MCF 10A (cell line): ENCODE measurements at regions not wholly inside any gene's neighbourhood (a gene's known extent, or its start where the extent isn't known, plus 50 kb on each side); places are given as distances from the start of the nearest gene placed in this dataset.

Source experiments
- BruUV-seq: library from RNA; stranded (reverse); fragments of 400-500 nt; replicated peaks from 2 replicates; lab custom pipeline; 2021; lab: Mats Ljungman, UMichigan
- CTCF ChIA-PET: fragments of 300-600 bp; sonication (Branson Sonifier 250); formaldehyde crosslinking; extraction: SDS; loops from one replicate; lab custom pipeline; 2021; ENCODE audit warnings: antibody characterized with exemption, inconsistent platforms; lab: Yijun Ruan, JAX
- POLR2A ChIA-PET: fragments of 300-600, 350-650 bp; sonication (Branson Sonifier 250); formaldehyde crosslinking; extraction: SDS; loops from one replicate; lab custom pipeline; 2020; ENCODE audit warnings: antibody characterized with exemption, inconsistent platforms; lab: Yijun Ruan, JAX
- DNase-seq: peaks from one replicate; pipeline ENCODE4 v3.0.0-alpha.2; 2018; ENCODE audit not compliant: unreplicated experiment
- H3K27ac Mint-ChIP-seq: one replicate; pipeline ENCODE4 v1.8.0; 2022; ENCODE audit warnings: mild to moderate bottlenecking, low read depth, mixed read lengths; ENCODE audit not compliant: unreplicated experiment
- H3K27me3 Mint-ChIP-seq: one replicate; pipeline ENCODE4 v1.8.0; 2022; ENCODE audit warnings: mixed read lengths; ENCODE audit not compliant: insufficient read depth, unreplicated experiment
- H3K36me3 Mint-ChIP-seq: one replicate; pipeline ENCODE4 v1.8.0; 2022; ENCODE audit warnings: mild to moderate bottlenecking, moderate library complexity, mixed read lengths; ENCODE audit not compliant: insufficient read depth, unreplicated experiment
- H3K4me1 Mint-ChIP-seq: one replicate; pipeline ENCODE4 v1.8.0; 2022; ENCODE audit warnings: mixed read lengths; ENCODE audit not compliant: insufficient read depth, unreplicated experiment
- H3K4me3 Mint-ChIP-seq: one replicate; pipeline ENCODE4 v1.8.0; 2022; ENCODE audit warnings: mild to moderate bottlenecking, moderate library complexity, mixed read lengths; ENCODE audit not compliant: unreplicated experiment
- H3K9me3 Mint-ChIP-seq: one replicate; pipeline ENCODE4 v1.8.0; 2022; ENCODE audit warnings: mixed read lengths; ENCODE audit not compliant: unreplicated experiment
- CTCF ChIP-seq: fragments of 200-600 bp; IDR thresholded peaks from one replicate; pipeline ENCODE4 v1.8.0; 2022; ENCODE audit warnings: antibody characterized with exemption, mild to moderate bottlenecking; ENCODE audit not compliant: unreplicated experiment
- intact Hi-C: fragments of 100-400 bp; cut with micrococcal nuclease; formaldehyde crosslinking; loops from 2 replicates; pipeline ENCODE4 v1.14.1; 2022

GRCh38 chr18:55908901-55909366 lies 320.9 kb upstream of the TCF4 start:
- Mint-ChIP-seq H3K4me1 (no peaks in the 10 kb centered on the region), H3K27ac (no peak overlapping the region), H3K36me3 (no peaks in the 10 kb centered on the region), H3K9me3 (no peaks in the 10 kb centered on the region), H3K4me3 (no peak overlapping the region), H3K27me3 (no peaks in the 10 kb centered on the region)
- ChIA-PET POLR2A (no interaction called here), CTCF (interaction anchor here (0.9 kb wide), 1 partner anchor 9 kb away, joined by 3 read pairs; no protein-coding TSS in a partner anchor)
- BruUV-seq, result no TSS peak
- no peak for DNase-seq
- TF ChIP-seq CTCF, result no peak
- intact Hi-C loops, result no loop called here

- Mint-ChIP-seq H3K4me3 (no peak overlapping the region), H3K9me3 (no peaks in the 10 kb centered on the region), H3K36me3 (no peaks in the 10 kb centered on the region), H3K27me3 (no peaks in the 10 kb centered on the region), H3K4me1 (no peaks in the 10 kb centered on the region), H3K27ac (no peak overlapping the region)
- DNase-seq, result no peak
- BruUV-seq, result no TSS peak
- TF ChIP-seq CTCF, result no peak
- ChIA-PET POLR2A (interaction anchor here (0.5 kb wide), 1 partner anchor 14 kb away, joined by 3 read pairs; no protein-coding TSS in a partner anchor), CTCF (interaction anchor here (0.6 kb wide), 1 partner anchor 89 kb away, joined by 3 read pairs; no protein-coding TSS in a partner anchor)
- intact Hi-C loops, result no loop called here
Measured at GRCh38 chr18:55907453-55908175, 319.6 kb upstream of the TCF4 start.

GRCh38 chr18:55906536-55906935 lies 318.5 kb upstream of the TCF4 start:
- CTCF ChIA-PET, result interaction anchor here (0.6 to 0.7 kb wide), 2 partner anchors 60 to 497 kb away, joined by 3 to 5 read pairs; no protein-coding TSS in a partner anchor

More at GRCh38 chr18:55906536-55906935, 318.5 kb upstream of the TCF4 start:
- TF ChIP-seq CTCF, result no peak
- no peak for DNase-seq
- Mint-ChIP-seq H3K27me3 (no peaks in the 10 kb centered on the region), H3K9me3 (no peaks in the 10 kb centered on the region), H3K4me1 (no peaks in the 10 kb centered on the region), H3K27ac (no peak overlapping the region), H3K4me3 (no peak overlapping the region), H3K36me3 (no peaks in the 10 kb centered on the region)
- POLR2A ChIA-PET, result no interaction called here
- intact Hi-C loops, result no loop called here
- no TSS peak for BruUV-seq
